ENCODE measurements at regions not wholly inside any gene's neighbourhood (a gene's known extent, or its start where the extent isn't known, plus 50 kb on each side); places are given as distances from the start of the nearest gene placed in this dataset.

DNA sequence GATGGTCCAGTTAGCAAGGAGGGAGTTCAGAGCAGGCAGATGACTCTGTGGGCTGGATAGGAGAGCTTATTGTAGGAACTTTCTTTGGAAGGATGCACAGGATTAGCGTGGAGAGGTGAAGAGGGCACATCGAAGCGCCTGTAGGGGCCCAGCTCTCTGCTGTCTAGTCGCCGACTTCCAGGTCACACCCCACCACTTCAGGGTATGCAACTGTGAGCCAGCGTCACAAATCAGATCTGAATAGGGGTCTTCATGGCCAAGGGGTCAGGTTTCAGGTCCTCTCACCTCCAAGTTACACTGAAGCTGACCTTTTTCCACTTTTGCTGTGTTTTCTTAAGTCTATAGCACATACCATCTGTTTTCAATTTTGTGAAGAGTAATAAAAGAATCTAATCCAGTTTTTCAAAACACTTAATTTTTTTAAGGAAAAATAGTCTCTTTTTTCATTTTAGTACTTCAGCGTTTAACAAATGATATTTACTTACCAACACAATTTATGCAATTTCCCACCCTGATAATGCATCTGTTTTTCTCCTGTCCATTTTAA, 364.2 kb upstream of the CLINT1 start:
- no peak for TF ChIP-seq CTCF (IDR thresholded peaks at IDR 0.05; ENCODE audit: poor library complexity)
- TF ChIP-seq EZH2 (IDR thresholded peaks at IDR 0.05; ENCODE audit: borderline replicate concordance): no peak
